C1 segment of cervical spinal cord (tissue), 14 donors: ENCODE measurements at regions not wholly inside any gene's neighbourhood (a gene's known extent, or its start where the extent isn't known, plus 50 kb on each side); places are given as distances from the start of the nearest gene placed in this dataset.

Experiments used
- DNase-seq, 14 donors: peaks; one replicate each; lab custom pipeline; 2025; lab: John Stamatoyannopoulos, UW

- no peak for DNase-seq
Measured at GRCh38 chr9:13651526-13651925, 372.0 kb upstream of the MPDZ start.

- DNase-seq = no peak
Measured at GRCh38 chr9:13648676-13649075, 369.2 kb upstream of the MPDZ start.

GRCh38 chr9:13648068-13648467 is 368.6 kb upstream of the MPDZ start:
- no peak for DNase-seq

GRCh38 chr9:13646500-13647021 is 367.1 kb upstream of the MPDZ start:
- DNase-seq = no peak

- DNase-seq = no peak
Measured at GRCh38 chr9:13645557-13645956, 366.1 kb upstream of the MPDZ start.

GRCh38 chr9:13644675-13645074 is 365.2 kb upstream of the MPDZ start:
- DNase-seq = no peak

- no peak for DNase-seq
Measured at GRCh38 chr9:13642646-13643045, 363.2 kb upstream of the MPDZ start.

- no peak for DNase-seq
Measured at GRCh38 chr9:13629067-13629466, 349.6 kb upstream of the MPDZ start.

GRCh38 chr9:13628526-13628925 is 349.0 kb upstream of the MPDZ start:
- DNase-seq = no peak

- DNase-seq = no peak
Measured at GRCh38 chr9:13627502-13627901, 348.0 kb upstream of the MPDZ start.

- no peak for DNase-seq
Measured at GRCh38 chr9:13627071-13627470, 347.6 kb upstream of the MPDZ start.

GRCh38 chr9:13626601-13627000 is 347.1 kb upstream of the MPDZ start:
- no peak for DNase-seq

GRCh38 chr9:13621872-13622564 is 342.5 kb upstream of the MPDZ start:
- DNase-seq = no peak

GRCh38 chr9:13616491-13617035 is 337.1 kb upstream of the MPDZ start:
- no peak for DNase-seq

GRCh38 chr9:13615660-13616490 is 336.4 kb upstream of the MPDZ start:
- no peak for DNase-seq

- no peak for DNase-seq
Measured at GRCh38 chr9:13614060-13614459, 334.6 kb upstream of the MPDZ start.

- no peak for DNase-seq
Measured at GRCh38 chr9:13613296-13613695, 333.8 kb upstream of the MPDZ start.

GRCh38 chr9:13608451-13608850 is 329.0 kb upstream of the MPDZ start:
- peak in 1 of 14 donors; percentile 36 for DNase-seq

- DNase-seq = peak in 3 of 14 donors; percentile 5 to 38 (median 36)
Measured at GRCh38 chr9:13607481-13608441, 328.3 kb upstream of the MPDZ start.

- no peak for DNase-seq
Measured at GRCh38 chr9:13606586-13606985, 327.1 kb upstream of the MPDZ start.

GRCh38 chr9:13603921-13604320 is 324.4 kb upstream of the MPDZ start:
- no peak for DNase-seq
